ENCODE measurements at regions not wholly inside any gene's neighbourhood (a gene's known extent, or its start where the extent isn't known, plus 50 kb on each side); places are given as distances from the start of the nearest gene placed in this dataset.

GRCh38 chr1:67942274-67942673 is 108.2 kb downstream of the DIRAS3 start:
- Mint-ChIP-seq H3K4me1 (ENCODE audit: low read depth) (no peaks in the 10 kb centered on the region), H3K27ac (no peak overlapping the region), H3K36me3 (ENCODE audit: low read depth) (no peaks in the 10 kb centered on the region), H3K4me3 (no peak overlapping the region), H3K9me3 (peaks cover 2% of the 10 kb centered on the region), H3K27me3 (peaks cover 3% of the 10 kb centered on the region)
- no peak for TF ChIP-seq CTCF (IDR thresholded peaks at IDR 0.05)
- intact Hi-C loops (cut with micrococcal nuclease), result no loop called here
- CTCF ChIA-PET, result no interaction called here
- ATAC-seq (no peak), DNase-seq (no peak)
- POLR2A ChIA-PET, result no interaction called here

- peaks cover 3% of the 10 kb centered on the region for H3K27me3 Mint-ChIP-seq
- H3K27ac Mint-ChIP-seq, result no peak overlapping the region
- no peaks in the 10 kb centered on the region for H3K36me3 Mint-ChIP-seq (ENCODE audit: low read depth)
- intact Hi-C loops (cut with micrococcal nuclease), result no loop called here
- no peak overlapping the region for H3K4me3 Mint-ChIP-seq
- ChIA-PET POLR2A (no interaction called here), CTCF (no interaction called here)
- no peaks in the 10 kb centered on the region for H3K4me1 Mint-ChIP-seq (ENCODE audit: low read depth)
- TF ChIP-seq CTCF (IDR thresholded peaks at IDR 0.05), result no peak
- H3K9me3 Mint-ChIP-seq, result peaks cover 2% of the 10 kb centered on the region
- no peak for ATAC-seq
- DNase-seq, result no peak
Observed at GRCh38 chr1:67941746-67942145, 108.5 kb upstream of the GNG12 start.

GRCh38 chr1:67941155-67941554 is 107.9 kb upstream of the GNG12 start:
- TF ChIP-seq CTCF (IDR thresholded peaks at IDR 0.05), result no peak
- intact Hi-C loops (cut with micrococcal nuclease), result no loop called here
- no peaks in the 10 kb centered on the region for H3K36me3 Mint-ChIP-seq (ENCODE audit: low read depth)
- CTCF ChIA-PET, result interaction anchor here (1.3 kb wide), 1 partner anchor 12 kb away, joined by 3 read pairs; no protein-coding TSS in a partner anchor
- no peaks in the 10 kb centered on the region for H3K4me1 Mint-ChIP-seq (ENCODE audit: low read depth)
- DNase-seq (no peak), ATAC-seq (no peak)
- H3K27me3 Mint-ChIP-seq, result peaks cover 3% of the 10 kb centered on the region
- POLR2A ChIA-PET, result no interaction called here
- no peak overlapping the region for H3K27ac Mint-ChIP-seq
- no peak overlapping the region for H3K4me3 Mint-ChIP-seq
- peaks cover 2% of the 10 kb centered on the region for H3K9me3 Mint-ChIP-seq

GRCh38 chr1:67939942-67940341 is 106.7 kb upstream of the GNG12 start:
- Mint-ChIP-seq H3K36me3 (ENCODE audit: low read depth) (no peaks in the 10 kb centered on the region), H3K4me3 (no peak overlapping the region), H3K27ac (no peak overlapping the region), H3K9me3 (peaks cover under 1% of the 10 kb centered on the region), H3K27me3 (peaks cover 3% of the 10 kb centered on the region), H3K4me1 (ENCODE audit: low read depth) (no peaks in the 10 kb centered on the region)
- DNase-seq (no peak), ATAC-seq (no peak)
- POLR2A ChIA-PET, result interaction anchor here (0.6 kb wide), 1 partner anchor 17 kb away, joined by 3 read pairs; no protein-coding TSS in a partner anchor
- no peak for TF ChIP-seq CTCF (IDR thresholded peaks at IDR 0.05)
- intact Hi-C loops (cut with micrococcal nuclease), result no loop called here
- CTCF ChIA-PET, result interaction anchor here (1.1 to 1.3 kb wide), 2 partner anchors 11 to 175 kb away, joined by 3 read pairs; no protein-coding TSS in a partner anchor

- no peak for ATAC-seq
- TF ChIP-seq CTCF (IDR thresholded peaks at IDR 0.05), result no peak
- Mint-ChIP-seq H3K36me3 (ENCODE audit: low read depth) (no peaks in the 10 kb centered on the region), H3K27me3 (peaks cover 3% of the 10 kb centered on the region), H3K9me3 (no peaks in the 10 kb centered on the region), H3K4me3 (no peak overlapping the region), H3K4me1 (ENCODE audit: low read depth) (no peaks in the 10 kb centered on the region), H3K27ac (no peak overlapping the region)
- no peak for DNase-seq
- intact Hi-C loops (cut with micrococcal nuclease), result no loop called here
- CTCF ChIA-PET, result no interaction called here
- POLR2A ChIA-PET, result no interaction called here
Observed at GRCh38 chr1:67939186-67939743, 106.0 kb upstream of the GNG12 start.
